HepG2 (cell line): ENCODE measurements at regions not wholly inside any gene's neighbourhood (a gene's known extent, or its start where the extent isn't known, plus 50 kb on each side); places are given as distances from the start of the nearest gene placed in this dataset.

ENCODE experiments used
- CTCF ChIP-seq: sonication (generic); formaldehyde crosslinking; IDR thresholded peaks from 2 replicates; pipeline ENCODE4 v1.5.0; 2020; ENCODE audit warnings: mild to moderate bottlenecking, missing genetic modification reagents, moderate library complexity
- EP300 ChIP-seq, 3 experiments: sonication (generic) in 1 of 3; formaldehyde crosslinking in 1 of 3; IDR thresholded peaks; 2 replicates each; pipeline versions ENCODE4 v1.5.1 to v1.6.1; 2011 to 2020; ENCODE audit warnings: low read depth in 2 of 3, low read length in 2 of 3, borderline replicate concordance in 1 of 3, improper control_type of control experiment in 1 of 3, mild to moderate bottlenecking in 1 of 3, missing genetic modification reagents in 1 of 3, moderate library complexity in 1 of 3
- FOXP4 ChIP-seq: sonication (generic); formaldehyde crosslinking; IDR thresholded peaks from 2 replicates; pipeline ENCODE4 v1.4.0; 2020; ENCODE audit warnings: missing genetic modification reagents
- POLR2A ChIP-seq, 2 experiments: IDR thresholded peaks; 2 replicates each; pipeline ENCODE4 v1.6.1; 2011; ENCODE audit warnings: low read depth in 2 of 2, low read length in 2 of 2, mild to moderate bottlenecking in 1 of 2, moderate library complexity in 1 of 2; ENCODE audit not compliant: insufficient read depth in 1 of 2
- TBP ChIP-seq: sonication (generic); formaldehyde crosslinking; IDR thresholded peaks from 2 replicates; pipeline ENCODE4 v1.5.0; 2020; ENCODE audit warnings: missing genetic modification reagents
- ZBTB43 ChIP-seq: sonication (generic); formaldehyde crosslinking; conservative IDR thresholded peaks from 2 replicates; pipeline ENCODE4 v1.4.0; 2020; ENCODE audit warnings: missing genetic modification reagents
- ZMYM3 ChIP-seq: sonication (generic); formaldehyde crosslinking; IDR thresholded peaks from 2 replicates; pipeline ENCODE4 v1.5.1; 2020; ENCODE audit warnings: mild to moderate bottlenecking, missing genetic modification reagents

GRCh38 chr2:117500721-117501120 lies 313.8 kb upstream of the DDX18 start:
- TF ChIP-seq TBP (CRISPR knock-in tag), result no peak
- TF ChIP-seq POLR2A (IDR thresholded peaks at IDR 0.05; ENCODE audit: insufficient read depth in 1 of 2, low read depth in 2 of 2, low read length in 2 of 2), result no peak
- no peak for TF ChIP-seq ZMYM3
- TF ChIP-seq EP300 (IDR thresholded peaks at IDR 0.05; ENCODE audit: low read depth in 2 of 2, low read length in 2 of 2), result no peak
- no peak for TF ChIP-seq EP300 (CRISPR knock-in tag; IDR thresholded peaks at IDR 0.05; ENCODE audit: borderline replicate concordance)
- TF ChIP-seq FOXP4 (CRISPR knock-in tag), result no peak
- no peak for TF ChIP-seq ZBTB43
- no peak for TF ChIP-seq CTCF (CRISPR knock-in tag)
